ENCODE measurements at regions not wholly inside any gene's neighbourhood (a gene's known extent, or its start where the extent isn't known, plus 50 kb on each side); places are given as distances from the start of the nearest gene placed in this dataset.

DNA sequence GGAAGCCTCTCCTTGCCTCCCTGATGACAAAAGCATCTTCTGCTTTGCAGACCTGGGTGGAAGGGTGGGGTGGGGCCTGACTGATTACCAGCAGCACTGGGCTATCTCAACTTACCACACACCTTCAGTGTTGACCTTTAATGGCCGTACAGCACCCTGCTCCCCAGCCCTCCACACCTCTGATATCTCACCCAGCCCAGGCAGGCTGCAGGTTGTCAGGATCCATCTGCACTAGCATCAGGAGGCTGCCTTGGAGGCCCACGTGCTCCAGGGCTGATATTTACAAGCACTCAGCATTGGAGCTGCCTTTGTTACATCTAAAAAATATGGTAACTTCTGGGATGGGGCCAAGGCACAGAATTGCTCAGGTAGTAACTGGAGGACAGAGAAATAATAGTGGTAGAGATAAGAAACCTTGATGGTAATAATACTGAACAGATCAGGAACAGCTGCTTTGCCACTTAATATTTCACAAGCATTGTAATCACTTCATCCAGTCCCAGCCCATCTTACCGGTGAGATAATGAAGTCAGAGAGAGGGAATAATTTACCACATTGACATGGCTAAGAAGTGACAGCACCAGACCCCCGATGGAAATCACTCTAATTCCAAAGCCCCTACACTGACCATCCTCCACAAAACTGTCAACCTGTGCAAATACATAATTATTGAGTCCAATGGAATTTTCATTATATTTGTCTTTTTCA, 125.2 kb upstream of the RFLNA start:
- TF ChIP-seq CTCF (IDR thresholded peaks at IDR 0.05) = no peak
- no peak for TF ChIP-seq POLR2A (IDR thresholded peaks at IDR 0.05)

Measured in testis (tissue), 2 donors.